ENCODE measurements at regions not wholly inside any gene's neighbourhood (a gene's known extent, or its start where the extent isn't known, plus 50 kb on each side); places are given as distances from the start of the nearest gene placed in this dataset.

DNA sequence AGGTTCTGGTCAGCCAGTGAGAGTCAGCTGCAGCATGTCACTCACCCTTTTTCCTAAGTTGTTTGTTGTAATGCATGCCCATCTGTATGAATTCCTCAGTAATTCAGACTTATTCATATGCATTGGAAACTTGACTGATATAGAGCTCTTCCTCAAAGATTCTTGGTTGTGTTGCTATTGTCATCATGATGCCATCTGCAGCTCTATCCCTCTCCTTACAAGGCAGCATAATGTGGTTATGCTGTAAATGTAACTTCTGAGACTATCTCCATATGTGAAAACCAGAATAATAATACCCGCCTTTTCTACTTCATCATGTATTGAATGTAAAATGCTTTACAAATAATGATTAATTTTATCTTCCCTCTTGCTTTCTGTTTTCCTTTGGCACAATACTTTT is 252.6 kb upstream of the MTPN start:
- POLR2A ChIA-PET = no interaction called here
- Histone ChIP-seq H2AFZ (ENCODE audit: low read depth, low read length) (no peak overlapping the region), H3K4me3 (replicated peaks in 1 of 3; ENCODE audit: insufficient read depth in 1 of 3, low read depth in 1 of 3, low read length in 3 of 3) (no peak overlapping the region), H3K9me1 (replicated peaks; ENCODE audit: control insufficient read depth, extremely low read depth, insufficient read depth, low read length) (no peaks in the 10 kb centered on the region), H3K79me2 (ENCODE audit: control insufficient read depth, insufficient read depth, low read length) (no peaks in the 10 kb centered on the region), H3K9me3 (replicated peaks; ENCODE audit: control insufficient read depth, insufficient read depth, low read length) (no peaks in the 10 kb centered on the region), H3K9ac (replicated peaks; ENCODE audit: extremely low read depth, insufficient read depth, low read length) (no peak overlapping the region), H4K20me1 (replicated peaks; ENCODE audit: control insufficient read depth, extremely low read depth, insufficient read depth, low read length) (no peaks in the 10 kb centered on the region), H3K27me3 (ENCODE audit: control insufficient read depth in 2 of 2, insufficient read depth in 2 of 2, low read length in 2 of 2) (no peaks in the 10 kb centered on the region), H3K36me3 (ENCODE audit: control insufficient read depth in 2 of 2, extremely low read depth in 1 of 2, insufficient read depth in 2 of 2, low read length in 2 of 2) (no peaks in the 10 kb centered on the region), H3K27ac (ENCODE audit: insufficient read depth, low read depth, low read length) (no peak overlapping the region), H3K4me2 (ENCODE audit: insufficient read depth, low read length) (no peak overlapping the region), H3K4me1 (ENCODE audit: control insufficient read depth, extremely low read depth, insufficient read depth, low read length) (no peaks in the 10 kb centered on the region)
- no TSS peak for BruUV-seq (replicated peaks)
- no peak for FAIRE-seq
- dilution Hi-C loops (cut with MboI; ENCODE audit: extremely low pct_ligation_motif_present, low sequenced_read_pairs) = no loop called here
- no peak for DNase-seq (ENCODE audit: low read depth, low spot score)
- intact Hi-C loops (cut with micrococcal nuclease) = no loop called here
- TF ChIP-seq, protein P1, sequence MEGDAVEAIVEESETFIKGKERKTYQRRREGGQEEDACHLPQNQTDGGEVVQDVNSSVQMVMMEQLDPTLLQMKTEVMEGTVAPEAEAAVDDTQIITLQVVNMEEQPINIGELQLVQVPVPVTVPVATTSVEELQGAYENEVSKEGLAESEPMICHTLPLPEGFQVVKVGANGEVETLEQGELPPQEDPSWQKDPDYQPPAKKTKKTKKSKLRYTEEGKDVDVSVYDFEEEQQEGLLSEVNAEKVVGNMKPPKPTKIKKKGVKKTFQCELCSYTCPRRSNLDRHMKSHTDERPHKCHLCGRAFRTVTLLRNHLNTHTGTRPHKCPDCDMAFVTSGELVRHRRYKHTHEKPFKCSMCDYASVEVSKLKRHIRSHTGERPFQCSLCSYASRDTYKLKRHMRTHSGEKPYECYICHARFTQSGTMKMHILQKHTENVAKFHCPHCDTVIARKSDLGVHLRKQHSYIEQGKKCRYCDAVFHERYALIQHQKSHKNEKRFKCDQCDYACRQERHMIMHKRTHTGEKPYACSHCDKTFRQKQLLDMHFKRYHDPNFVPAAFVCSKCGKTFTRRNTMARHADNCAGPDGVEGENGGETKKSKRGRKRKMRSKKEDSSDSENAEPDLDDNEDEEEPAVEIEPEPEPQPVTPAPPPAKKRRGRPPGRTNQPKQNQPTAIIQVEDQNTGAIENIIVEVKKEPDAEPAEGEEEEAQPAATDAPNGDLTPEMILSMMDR (IDR thresholded peaks at IDR 0.05; ENCODE audit: extremely low read depth in 1 of 2, insufficient read depth in 1 of 2, low read depth in 1 of 2, low read length in 2 of 2) = no peak
- no peak for TF ChIP-seq MAX (IDR thresholded peaks at IDR 0.05; ENCODE audit: insufficient read depth, insufficient read length)
- TF ChIP-seq POLR2AphosphoS5 (IDR thresholded peaks at IDR 0.05; ENCODE audit: insufficient read depth, low read depth, low read length) = no peak
- no peak for TF ChIP-seq JUN (IDR thresholded peaks at IDR 0.05; ENCODE audit: borderline replicate concordance, insufficient read depth, insufficient read length, low read depth)
- no peak for TF ChIP-seq FOS (IDR thresholded peaks at IDR 0.05; ENCODE audit: borderline replicate concordance, insufficient read depth, low read length)
- TF ChIP-seq GATA2 (IDR thresholded peaks at IDR 0.05; ENCODE audit: insufficient read depth, insufficient read length, low read depth, low read length) = no peak
- TF ChIP-seq EZH2 (IDR thresholded peaks at IDR 0.05; ENCODE audit: borderline replicate concordance, low read depth, low read length, severe bottlenecking) = no peak
- CTCF ChIA-PET = no interaction called here

Data from endothelial cell of umbilical vein (primary cell).